GM19025 (cell line): ENCODE measurements at regions not wholly inside any gene's neighbourhood (a gene's known extent, or its start where the extent isn't known, plus 50 kb on each side); places are given as distances from the start of the nearest gene placed in this dataset.

ENCODE experiments used
- ATAC-seq: cut with Tn5 transposase; IDR thresholded peaks from one replicate; pipeline ENCODE4 v1.9.1; 2021; ENCODE audit warnings: mild to moderate bottlenecking, low read depth, moderate library complexity; ENCODE audit not compliant: unreplicated experiment

- no peak for ATAC-seq
Measured at GRCh38 chr13:110965755-110966134, 50.9 kb upstream of the ANKRD10 start.

GRCh38 chr13:110965038-110965754 is 50.3 kb upstream of the ANKRD10 start:
- ATAC-seq, result peak; percentile 93
